Sigmoid colon (tissue), 4 donors: ENCODE measurements at regions not wholly inside any gene's neighbourhood (a gene's known extent, or its start where the extent isn't known, plus 50 kb on each side); places are given as distances from the start of the nearest gene placed in this dataset.

Source experiments
- EP300 ChIP-seq, 4 donors: sonication (generic); formaldehyde crosslinking; IDR thresholded peaks; one replicate each; pipeline ENCODE4 v1.6.1; 2017; ENCODE audit warnings: antibody characterized with exemption in 4 of 4
- POLR2A ChIP-seq, 2 donors: fragments of 450-650 bp; IDR thresholded peaks; one replicate each; pipeline ENCODE4 v1.6.1; 2016; ENCODE audit warnings: antibody characterized with exemption in 2 of 2, mild to moderate bottlenecking in 2 of 2, moderate library complexity in 2 of 2
- POLR2AphosphoS5 ChIP-seq, 4 donors: sonication (generic); formaldehyde crosslinking; IDR thresholded peaks; one replicate each; pipeline ENCODE4 v1.6.1; 2017; ENCODE audit warnings: antibody characterized with exemption in 4 of 4
- TF ChIP-seq, protein P1 (sequence below), 4 experiments: fragments of 450-650 bp in 3 of 4; fragments of 200-600 bp in 1 of 4; IDR thresholded peaks; one replicate each; pipeline ENCODE4 v1.5.1; 2016 to 2019; ENCODE audit warnings: antibody characterized with exemption in 4 of 4, mild to moderate bottlenecking in 3 of 4, moderate library complexity in 2 of 4

DNA sequence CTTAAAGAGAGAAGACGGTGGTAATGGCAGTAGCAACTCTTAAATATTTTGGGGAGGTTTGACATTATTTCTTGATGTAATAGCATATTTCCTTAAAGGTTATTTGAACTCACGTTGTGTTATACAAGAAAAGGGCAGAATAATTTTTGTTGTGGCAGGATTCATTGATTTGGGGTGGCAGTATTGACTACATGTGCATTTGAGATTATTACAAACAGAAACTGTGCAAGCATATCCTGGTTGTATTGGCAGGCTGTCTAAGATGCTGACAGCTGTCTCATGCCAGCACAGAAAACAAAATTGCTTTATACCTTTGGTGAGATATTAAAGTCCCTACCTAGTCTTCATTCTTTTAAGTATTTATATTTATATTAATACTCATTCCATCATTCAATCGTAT lies 300.7 kb upstream of the MAGEC2 start:
- TF ChIP-seq, protein P1, sequence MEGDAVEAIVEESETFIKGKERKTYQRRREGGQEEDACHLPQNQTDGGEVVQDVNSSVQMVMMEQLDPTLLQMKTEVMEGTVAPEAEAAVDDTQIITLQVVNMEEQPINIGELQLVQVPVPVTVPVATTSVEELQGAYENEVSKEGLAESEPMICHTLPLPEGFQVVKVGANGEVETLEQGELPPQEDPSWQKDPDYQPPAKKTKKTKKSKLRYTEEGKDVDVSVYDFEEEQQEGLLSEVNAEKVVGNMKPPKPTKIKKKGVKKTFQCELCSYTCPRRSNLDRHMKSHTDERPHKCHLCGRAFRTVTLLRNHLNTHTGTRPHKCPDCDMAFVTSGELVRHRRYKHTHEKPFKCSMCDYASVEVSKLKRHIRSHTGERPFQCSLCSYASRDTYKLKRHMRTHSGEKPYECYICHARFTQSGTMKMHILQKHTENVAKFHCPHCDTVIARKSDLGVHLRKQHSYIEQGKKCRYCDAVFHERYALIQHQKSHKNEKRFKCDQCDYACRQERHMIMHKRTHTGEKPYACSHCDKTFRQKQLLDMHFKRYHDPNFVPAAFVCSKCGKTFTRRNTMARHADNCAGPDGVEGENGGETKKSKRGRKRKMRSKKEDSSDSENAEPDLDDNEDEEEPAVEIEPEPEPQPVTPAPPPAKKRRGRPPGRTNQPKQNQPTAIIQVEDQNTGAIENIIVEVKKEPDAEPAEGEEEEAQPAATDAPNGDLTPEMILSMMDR (IDR thresholded peaks at IDR 0.05): no peak
- no peak for TF ChIP-seq POLR2AphosphoS5 (IDR thresholded peaks at IDR 0.05)
- no peak for TF ChIP-seq POLR2A (IDR thresholded peaks at IDR 0.05)
- no peak for TF ChIP-seq EP300 (IDR thresholded peaks at IDR 0.05)
